Psoas muscle (tissue), 7 donors: ENCODE measurements at regions not wholly inside any gene's neighbourhood (a gene's known extent, or its start where the extent isn't known, plus 50 kb on each side); places are given as distances from the start of the nearest gene placed in this dataset.

Experiments used
- ATAC-seq, 4 donors: fragments of 200-7000 bp; cut with Tn5 transposase; one replicate each; pipeline ENCODE4 v1.9.1; 2020; ENCODE audit warnings: moderate library complexity in 3 of 4, mild to moderate bottlenecking in 2 of 4
- DNase-seq, 2 donors: peaks; one replicate each; pipeline ENCODE4 v3.0.0-alpha.2; 2020
- H3K27ac ChIP-seq: fragments of 200-600 bp; one replicate; pipeline ENCODE4 v1.8.0; 2022
- H3K27me3 ChIP-seq, 3 donors: fragments of 200-600 bp in 1 of 3; one replicate each; pipeline versions ENCODE4 v1.6.1 to v1.8.0; 2013 to 2022; ENCODE audit warnings: low read length in 2 of 3, mild to moderate bottlenecking in 2 of 3, moderate library complexity in 1 of 3; ENCODE audit not compliant: insufficient read depth in 3 of 3
- H3K36me3 ChIP-seq, 2 donors: fragments of 200-600 bp in 1 of 2; one replicate each; pipeline versions ENCODE4 v1.6.1 to v1.8.0; 2013 to 2022; ENCODE audit warnings: low read depth in 1 of 2, mild to moderate bottlenecking in 1 of 2, moderate library complexity in 1 of 2; ENCODE audit not compliant: insufficient read depth in 1 of 2
- H3K4me1 ChIP-seq: fragments of 200-600 bp; one replicate; pipeline ENCODE4 v1.8.0; 2022
- H3K4me3 ChIP-seq: fragments of 200-600 bp; one replicate; pipeline ENCODE4 v1.8.0; 2022; ENCODE audit warnings: mild to moderate bottlenecking
- H3K9me3 ChIP-seq: fragments of 200-600 bp; one replicate; pipeline ENCODE4 v1.8.0; 2022
- CTCF ChIP-seq: fragments of 200-600 bp; IDR thresholded peaks from one replicate; pipeline ENCODE4 v1.8.0; 2022; ENCODE audit warnings: antibody characterized with exemption
- WGBS, 3 donors: extraction: QIAGEN DNeasy Blood & Tissue Kit; methylation state at CpG; one replicate each; pipeline versions ENCODE4 v1.1.6 to v1.1.7; 2013; 5-methylcytosine and 5-hydroxymethylcytosine counted together
- intact Hi-C, 2 donors: fragments of 100-400 bp; cut with DNase I; formaldehyde crosslinking; loops; one replicate each; pipeline versions ENCODE4 v1.11.0 to v1.14.2; 2022
- donor health status: healthy with polysubstance abuse.
- donor health status: DM: no; HTN: no; CAD: no; lungs with moderate emphysema.
- donor health status: Bipolar disorder and iron deficiency.
- donor health status: healthy.
- donor health status: DM: yes; HTN: yes; CAD: no.
- donor health status: DM: no; HTN: no; CAD: no.
- donor health status: DM: yes; HTN: yes; CAD: no.

- ATAC-seq (no peak), DNase-seq (no peak)
- Histone ChIP-seq H3K27ac (no peak overlapping the region), H3K27me3 (peaks cover 0 to 55% (median 0%) of the 10 kb centered on the region in 3 donors), H3K9me3 (peaks cover 3% of the 10 kb centered on the region), H3K36me3 (no peaks in the 10 kb centered on the region), H3K4me1 (no peaks in the 10 kb centered on the region), H3K4me3 (no peak overlapping the region)
- intact Hi-C loops, result no loop called here
- TF ChIP-seq CTCF, result no peak
Observed at GRCh38 chr22:27222178-27222577, 564.8 kb downstream of the MIAT start.

GRCh38 chr22:27223317-27224177 is 566.2 kb downstream of the MIAT start:
- ATAC-seq (no peak), DNase-seq (no peak)
- H3K4me1 ChIP-seq, result no peaks in the 10 kb centered on the region
- H3K27ac ChIP-seq, result no peak overlapping the region
- WGBS, 3 donors, result 43 to 50% (median 44%) methylated on average over 3 of the region's 3 CpGs
- H3K27me3 ChIP-seq, result peaks cover 0 to 49% (median 0%) of the 10 kb centered on the region in 3 donors
- no peak for TF ChIP-seq CTCF
- H3K4me3 ChIP-seq, result no peak overlapping the region
- H3K9me3 ChIP-seq, result peaks cover 3% of the 10 kb centered on the region
- intact Hi-C loops, result no loop called here
- no peaks in the 10 kb centered on the region for H3K36me3 ChIP-seq

- no peak for TF ChIP-seq CTCF
- no peaks in the 10 kb centered on the region for H3K4me1 ChIP-seq
- peaks cover 3% of the 10 kb centered on the region for H3K9me3 ChIP-seq
- intact Hi-C loops, result no loop called here
- ATAC-seq (no peak), DNase-seq (peak in 1 of 2 donors; percentile 46)
- H3K27ac ChIP-seq, result no peak overlapping the region
- no peaks in the 10 kb centered on the region for H3K36me3 ChIP-seq
- peaks cover 0 to 41% (median 3%) of the 10 kb centered on the region in 3 donors for H3K27me3 ChIP-seq
- H3K4me3 ChIP-seq, result no peak overlapping the region
- WGBS, 3 donors, result 33 to 40% (median 38%) methylated on average over 18 of the region's 18 CpGs
Observed at GRCh38 chr22:27224485-27225374, 567.3 kb downstream of the MIAT start.

GRCh38 chr22:27226666-27227065 is 569.3 kb downstream of the MIAT start:
- no peaks in the 10 kb centered on the region for H3K36me3 ChIP-seq
- H3K4me1 ChIP-seq, result no peaks in the 10 kb centered on the region
- TF ChIP-seq CTCF, result no peak
- ATAC-seq (no peak), DNase-seq (no peak)
- peaks cover 0 to 36% (median 3%) of the 10 kb centered on the region in 3 donors for H3K27me3 ChIP-seq
- H3K9me3 ChIP-seq, result peaks cover 3% of the 10 kb centered on the region
- 52 to 59% (median 56%) methylated on average over 3 of the region's 3 CpGs for WGBS, 3 donors
- H3K27ac ChIP-seq, result no peak overlapping the region
- no peak overlapping the region for H3K4me3 ChIP-seq
- intact Hi-C loops, result no loop called here
